ENCODE measurements at regions not wholly inside any gene's neighbourhood (a gene's known extent, or its start where the extent isn't known, plus 50 kb on each side); places are given as distances from the start of the nearest gene placed in this dataset.

DNA sequence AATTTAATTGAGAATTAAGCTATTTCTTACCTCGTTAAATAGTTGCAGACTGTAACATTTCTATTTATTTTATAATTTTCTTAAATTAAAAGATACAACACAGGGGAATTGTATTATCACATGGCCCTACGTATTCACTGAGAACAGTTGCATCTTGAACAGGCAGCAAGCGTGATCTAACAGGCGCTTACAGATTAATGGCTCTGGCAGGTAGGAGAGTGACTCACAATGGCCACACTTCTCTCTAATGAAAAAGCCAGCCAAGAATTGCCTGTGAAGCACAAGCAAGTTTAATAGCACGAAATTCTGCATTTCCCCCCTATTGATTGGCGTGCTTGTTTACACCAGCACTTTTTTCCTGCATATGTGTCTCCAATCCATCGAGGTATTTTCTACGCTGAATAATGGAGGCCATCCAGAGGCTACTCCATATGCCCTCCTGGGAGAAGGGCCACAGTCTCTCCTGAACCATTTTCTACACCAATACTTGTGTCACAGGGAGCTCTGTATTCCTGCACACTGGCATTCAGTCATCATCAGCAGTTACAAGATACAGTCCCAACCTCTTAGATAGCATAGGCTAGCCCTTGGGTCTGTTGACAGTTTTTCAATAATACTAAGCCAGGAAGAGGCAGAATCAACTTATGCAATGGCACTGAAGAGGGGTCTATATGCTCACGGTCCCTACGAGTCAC, 150.6 kb upstream of the PLD5 start:
- TF ChIP-seq L3MBTL2 (IDR thresholded peaks at IDR 0.05) (no peak), KLF6 (CRISPR knock-in tag; IDR thresholded peaks at IDR 0.05; ENCODE audit: borderline replicate concordance) (no peak), KDM1A (IDR thresholded peaks at IDR 0.05) (no peak), POLR2A (conservative IDR thresholded peaks at IDR 0.05) (no peak), RFX1 (IDR thresholded peaks at IDR 0.05) (no peak), KLF13 (tag; IDR thresholded peaks at IDR 0.05; ENCODE audit: borderline replicate concordance, low read depth) (no peak), SMAD4 (CRISPR knock-in tag; conservative IDR thresholded peaks at IDR 0.05) (no peak), KDM4B (IDR thresholded peaks at IDR 0.05; ENCODE audit: borderline replicate concordance in 2 of 2, low read depth in 1 of 2) (no peak), ZNF143 (CRISPR knock-in tag; IDR thresholded peaks at IDR 0.05) (no peak), NR2C1 (IDR thresholded peaks at IDR 0.05) (no peak), NR2C1 (tag; IDR thresholded peaks at IDR 0.05) (no peak), ZNF76 (CRISPR knock-in tag; IDR thresholded peaks at IDR 0.05; ENCODE audit: borderline replicate concordance) (no peak)
- TF ChIP-seq, protein P1, sequence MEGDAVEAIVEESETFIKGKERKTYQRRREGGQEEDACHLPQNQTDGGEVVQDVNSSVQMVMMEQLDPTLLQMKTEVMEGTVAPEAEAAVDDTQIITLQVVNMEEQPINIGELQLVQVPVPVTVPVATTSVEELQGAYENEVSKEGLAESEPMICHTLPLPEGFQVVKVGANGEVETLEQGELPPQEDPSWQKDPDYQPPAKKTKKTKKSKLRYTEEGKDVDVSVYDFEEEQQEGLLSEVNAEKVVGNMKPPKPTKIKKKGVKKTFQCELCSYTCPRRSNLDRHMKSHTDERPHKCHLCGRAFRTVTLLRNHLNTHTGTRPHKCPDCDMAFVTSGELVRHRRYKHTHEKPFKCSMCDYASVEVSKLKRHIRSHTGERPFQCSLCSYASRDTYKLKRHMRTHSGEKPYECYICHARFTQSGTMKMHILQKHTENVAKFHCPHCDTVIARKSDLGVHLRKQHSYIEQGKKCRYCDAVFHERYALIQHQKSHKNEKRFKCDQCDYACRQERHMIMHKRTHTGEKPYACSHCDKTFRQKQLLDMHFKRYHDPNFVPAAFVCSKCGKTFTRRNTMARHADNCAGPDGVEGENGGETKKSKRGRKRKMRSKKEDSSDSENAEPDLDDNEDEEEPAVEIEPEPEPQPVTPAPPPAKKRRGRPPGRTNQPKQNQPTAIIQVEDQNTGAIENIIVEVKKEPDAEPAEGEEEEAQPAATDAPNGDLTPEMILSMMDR (IDR thresholded peaks at IDR 0.05 in 2 of 3, conservative IDR thresholded peaks at IDR 0.05 in 1 of 3; ENCODE audit: insufficient read depth in 2 of 3, low read depth in 1 of 3, low read length in 3 of 3): no peak
- TF ChIP-seq, protein P2, sequence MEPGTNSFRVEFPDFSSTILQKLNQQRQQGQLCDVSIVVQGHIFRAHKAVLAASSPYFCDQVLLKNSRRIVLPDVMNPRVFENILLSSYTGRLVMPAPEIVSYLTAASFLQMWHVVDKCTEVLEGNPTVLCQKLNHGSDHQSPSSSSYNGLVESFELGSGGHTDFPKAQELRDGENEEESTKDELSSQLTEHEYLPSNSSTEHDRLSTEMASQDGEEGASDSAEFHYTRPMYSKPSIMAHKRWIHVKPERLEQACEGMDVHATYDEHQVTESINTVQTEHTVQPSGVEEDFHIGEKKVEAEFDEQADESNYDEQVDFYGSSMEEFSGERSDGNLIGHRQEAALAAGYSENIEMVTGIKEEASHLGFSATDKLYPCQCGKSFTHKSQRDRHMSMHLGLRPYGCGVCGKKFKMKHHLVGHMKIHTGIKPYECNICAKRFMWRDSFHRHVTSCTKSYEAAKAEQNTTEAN (CRISPR knock-in tag; IDR thresholded peaks at IDR 0.05): no peak

Measured in K562 (cell line).